ENCODE measurements at regions not wholly inside any gene's neighbourhood (a gene's known extent, or its start where the extent isn't known, plus 50 kb on each side); places are given as distances from the start of the nearest gene placed in this dataset.
"Not testable (repeated sequence)": the region's sequence is repeated elsewhere in the genome, so short reads cannot be mapped to it uniquely, and the experiment has no call there.

- no peak for DNase-seq
Measured at GRCh38 chr20:11671015-11671511, 246.6 kb upstream of the BTBD3 start.

- DNase-seq: peak in 6 of 51 donors; percentile 0 to 10 (median 4)
Measured at GRCh38 chr20:11672959-11673358, 244.7 kb upstream of the BTBD3 start.

GRCh38 chr20:11675920-11676629 lies 241.6 kb upstream of the BTBD3 start:
- peak in 11 of 51 donors; percentile 0 to 33 (median 5) for DNase-seq

GRCh38 chr20:11676630-11677287 lies 240.9 kb upstream of the BTBD3 start:
- peak in 25 of 51 donors; percentile 2 to 55 (median 15) for DNase-seq

GRCh38 chr20:11677428-11677827 lies 240.3 kb upstream of the BTBD3 start:
- DNase-seq: no peak

- DNase-seq: no peak
Measured at GRCh38 chr20:11677836-11678235, 239.9 kb upstream of the BTBD3 start.

GRCh38 chr20:11682285-11682684 lies 235.4 kb upstream of the BTBD3 start:
- no peak for DNase-seq

GRCh38 chr20:11686195-11686594 lies 231.5 kb upstream of the BTBD3 start:
- no peak for DNase-seq

GRCh38 chr20:11686820-11687543 lies 230.7 kb upstream of the BTBD3 start:
- DNase-seq: peak in 38 of 51 donors; percentile 2 to 57 (median 28)

- DNase-seq: no peak
Measured at GRCh38 chr20:11687546-11688292, 230.0 kb upstream of the BTBD3 start.

- no peak for DNase-seq
Measured at GRCh38 chr20:11689262-11689661, 228.4 kb upstream of the BTBD3 start.

GRCh38 chr20:11691766-11692165 lies 225.9 kb upstream of the BTBD3 start:
- no peak for DNase-seq

GRCh38 chr20:11692567-11692966 lies 225.1 kb upstream of the BTBD3 start:
- no peak for DNase-seq

- no peak for DNase-seq
Measured at GRCh38 chr20:11694467-11694866, 223.2 kb upstream of the BTBD3 start.

- DNase-seq: no peak
Measured at GRCh38 chr20:11697055-11697454, 220.6 kb upstream of the BTBD3 start.

GRCh38 chr20:11697646-11698045 lies 220.0 kb upstream of the BTBD3 start:
- DNase-seq: no peak

- DNase-seq: no peak
Measured at GRCh38 chr20:11698124-11698523, 219.6 kb upstream of the BTBD3 start.

GRCh38 chr20:11700831-11701230 lies 216.9 kb upstream of the BTBD3 start:
- DNase-seq: no peak

- DNase-seq: no peak
Measured at GRCh38 chr20:11702721-11703518, 214.8 kb upstream of the BTBD3 start.

GRCh38 chr20:11705512-11705911 lies 212.2 kb upstream of the BTBD3 start:
- DNase-seq: no peak

GRCh38 chr20:11708223-11708622 lies 209.5 kb upstream of the BTBD3 start:
- DNase-seq: not testable (repeated sequence)
